ENCODE measurements at regions not wholly inside any gene's neighbourhood (a gene's known extent, or its start where the extent isn't known, plus 50 kb on each side); places are given as distances from the start of the nearest gene placed in this dataset.

DNA sequence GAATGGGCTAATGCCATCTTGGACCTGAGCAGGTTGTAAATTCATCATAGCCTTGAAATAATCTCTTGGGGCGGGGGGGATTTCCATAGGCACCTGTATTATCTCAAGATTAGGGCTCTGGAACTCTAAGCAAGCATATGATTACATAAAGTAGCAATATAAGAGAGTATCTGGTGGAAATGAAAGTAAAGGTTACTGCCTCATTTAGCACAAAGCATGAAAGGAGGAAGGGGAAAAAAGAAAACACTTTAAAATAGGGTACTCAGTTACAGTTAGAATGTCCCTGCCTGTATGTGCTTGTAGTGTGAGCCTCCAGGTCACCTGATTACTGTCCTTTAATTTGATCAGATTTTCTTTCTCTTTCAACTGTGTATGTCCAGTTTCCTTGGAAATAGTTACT is 1079.7 kb upstream of the CDH18 start:
- TF ChIP-seq, protein P1, sequence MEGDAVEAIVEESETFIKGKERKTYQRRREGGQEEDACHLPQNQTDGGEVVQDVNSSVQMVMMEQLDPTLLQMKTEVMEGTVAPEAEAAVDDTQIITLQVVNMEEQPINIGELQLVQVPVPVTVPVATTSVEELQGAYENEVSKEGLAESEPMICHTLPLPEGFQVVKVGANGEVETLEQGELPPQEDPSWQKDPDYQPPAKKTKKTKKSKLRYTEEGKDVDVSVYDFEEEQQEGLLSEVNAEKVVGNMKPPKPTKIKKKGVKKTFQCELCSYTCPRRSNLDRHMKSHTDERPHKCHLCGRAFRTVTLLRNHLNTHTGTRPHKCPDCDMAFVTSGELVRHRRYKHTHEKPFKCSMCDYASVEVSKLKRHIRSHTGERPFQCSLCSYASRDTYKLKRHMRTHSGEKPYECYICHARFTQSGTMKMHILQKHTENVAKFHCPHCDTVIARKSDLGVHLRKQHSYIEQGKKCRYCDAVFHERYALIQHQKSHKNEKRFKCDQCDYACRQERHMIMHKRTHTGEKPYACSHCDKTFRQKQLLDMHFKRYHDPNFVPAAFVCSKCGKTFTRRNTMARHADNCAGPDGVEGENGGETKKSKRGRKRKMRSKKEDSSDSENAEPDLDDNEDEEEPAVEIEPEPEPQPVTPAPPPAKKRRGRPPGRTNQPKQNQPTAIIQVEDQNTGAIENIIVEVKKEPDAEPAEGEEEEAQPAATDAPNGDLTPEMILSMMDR (IDR thresholded peaks at IDR 0.05) = no peak
- no peak for TF ChIP-seq POLR2A (IDR thresholded peaks at IDR 0.05)

Data from testis (tissue), 2 donors.